ENCODE measurements at regions not wholly inside any gene's neighbourhood (a gene's known extent, or its start where the extent isn't known, plus 50 kb on each side); places are given as distances from the start of the nearest gene placed in this dataset.

DNA sequence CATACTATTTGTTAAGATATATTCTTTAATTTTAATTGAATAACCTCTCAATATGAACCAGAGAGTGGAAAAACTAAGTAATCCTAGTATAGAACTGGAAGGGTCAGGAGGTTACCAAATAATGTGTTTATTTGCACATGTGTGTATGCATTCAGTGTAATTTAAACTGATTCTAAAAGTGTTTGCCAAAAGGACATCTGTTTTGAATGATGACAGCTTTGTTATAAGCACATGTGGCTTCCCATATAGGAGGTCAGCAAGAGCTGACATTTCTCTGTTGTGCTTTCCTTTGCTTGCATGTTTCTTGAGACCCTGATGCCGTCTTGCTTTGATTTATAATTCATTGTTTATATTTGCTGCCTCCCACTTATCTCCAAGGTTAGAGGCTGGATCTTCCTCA lies 383.4 kb downstream of the BRINP1 start:
- no peak overlapping the region for H3K4me3 ChIP-seq (ENCODE audit: insufficient read depth, low read depth, low read length)
- H4K20me1 ChIP-seq (ENCODE audit: insufficient read depth, low read length): no peaks in the 10 kb centered on the region
- no peak overlapping the region for H3K27ac Mint-ChIP-seq (ENCODE audit: unreplicated experiment)
- no peak overlapping the region for H3K27ac ChIP-seq (ENCODE audit: low read depth, low read length)
- TF ChIP-seq, protein P1, sequence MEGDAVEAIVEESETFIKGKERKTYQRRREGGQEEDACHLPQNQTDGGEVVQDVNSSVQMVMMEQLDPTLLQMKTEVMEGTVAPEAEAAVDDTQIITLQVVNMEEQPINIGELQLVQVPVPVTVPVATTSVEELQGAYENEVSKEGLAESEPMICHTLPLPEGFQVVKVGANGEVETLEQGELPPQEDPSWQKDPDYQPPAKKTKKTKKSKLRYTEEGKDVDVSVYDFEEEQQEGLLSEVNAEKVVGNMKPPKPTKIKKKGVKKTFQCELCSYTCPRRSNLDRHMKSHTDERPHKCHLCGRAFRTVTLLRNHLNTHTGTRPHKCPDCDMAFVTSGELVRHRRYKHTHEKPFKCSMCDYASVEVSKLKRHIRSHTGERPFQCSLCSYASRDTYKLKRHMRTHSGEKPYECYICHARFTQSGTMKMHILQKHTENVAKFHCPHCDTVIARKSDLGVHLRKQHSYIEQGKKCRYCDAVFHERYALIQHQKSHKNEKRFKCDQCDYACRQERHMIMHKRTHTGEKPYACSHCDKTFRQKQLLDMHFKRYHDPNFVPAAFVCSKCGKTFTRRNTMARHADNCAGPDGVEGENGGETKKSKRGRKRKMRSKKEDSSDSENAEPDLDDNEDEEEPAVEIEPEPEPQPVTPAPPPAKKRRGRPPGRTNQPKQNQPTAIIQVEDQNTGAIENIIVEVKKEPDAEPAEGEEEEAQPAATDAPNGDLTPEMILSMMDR (IDR thresholded peaks at IDR 0.05; ENCODE audit: insufficient read depth, low read depth, low read length): no peak
- H3K36me3 ChIP-seq (ENCODE audit: insufficient read depth, low read length): no peaks in the 10 kb centered on the region
- no peaks in the 10 kb centered on the region for H3K9me3 Mint-ChIP-seq (ENCODE audit: unreplicated experiment)
- no peaks in the 10 kb centered on the region for H3K27me3 ChIP-seq (ENCODE audit: insufficient read depth, low read length)
- FAIRE-seq (no peak), DNase-seq (ENCODE audit: low read depth) (no peak)
- H3K9ac ChIP-seq (ENCODE audit: low read length): no peak overlapping the region
- H3K4me1 Mint-ChIP-seq (ENCODE audit: low read depth, unreplicated experiment): peaks cover 3% of the 10 kb centered on the region
- H3K79me2 ChIP-seq (ENCODE audit: insufficient read depth, low read length): no peaks in the 10 kb centered on the region
- H3K27me3 Mint-ChIP-seq (ENCODE audit: low read depth, unreplicated experiment): no peaks in the 10 kb centered on the region
- no peak overlapping the region for H3K4me2 ChIP-seq (ENCODE audit: low read length)
- no peaks in the 10 kb centered on the region for H3K36me3 Mint-ChIP-seq (ENCODE audit: low read depth, unreplicated experiment)
- no peak overlapping the region for H2AFZ ChIP-seq (ENCODE audit: low read depth, low read length)
- no peaks in the 10 kb centered on the region for H3K4me1 ChIP-seq (ENCODE audit: insufficient read depth, low read length)
- H3K4me3 Mint-ChIP-seq (ENCODE audit: unreplicated experiment): no peak overlapping the region
- no peaks in the 10 kb centered on the region for H3K9me3 ChIP-seq (ENCODE audit: insufficient read depth, low read depth, low read length)

DNA sequence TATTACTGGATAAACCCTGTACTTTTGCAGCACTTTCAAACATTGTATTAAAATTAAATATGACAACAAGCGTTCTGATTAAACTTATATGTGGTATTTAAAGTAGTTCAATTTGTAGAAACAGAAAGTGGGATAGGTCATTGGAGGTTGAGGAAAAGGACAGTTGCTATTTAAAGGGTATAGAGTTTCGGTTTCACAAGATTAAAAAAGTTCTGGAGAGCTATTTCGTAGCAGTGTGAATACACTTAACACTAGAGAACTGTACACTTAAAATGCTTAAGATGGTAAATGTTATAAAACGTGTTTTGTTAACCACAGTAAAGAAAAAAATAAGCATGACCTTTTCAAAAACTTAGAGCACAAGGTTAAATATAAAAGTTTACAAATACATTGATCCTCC lies 382.1 kb downstream of the BRINP1 start:
- no peak for FAIRE-seq
- no peaks in the 10 kb centered on the region for H3K9me3 Mint-ChIP-seq (ENCODE audit: unreplicated experiment)

DNA sequence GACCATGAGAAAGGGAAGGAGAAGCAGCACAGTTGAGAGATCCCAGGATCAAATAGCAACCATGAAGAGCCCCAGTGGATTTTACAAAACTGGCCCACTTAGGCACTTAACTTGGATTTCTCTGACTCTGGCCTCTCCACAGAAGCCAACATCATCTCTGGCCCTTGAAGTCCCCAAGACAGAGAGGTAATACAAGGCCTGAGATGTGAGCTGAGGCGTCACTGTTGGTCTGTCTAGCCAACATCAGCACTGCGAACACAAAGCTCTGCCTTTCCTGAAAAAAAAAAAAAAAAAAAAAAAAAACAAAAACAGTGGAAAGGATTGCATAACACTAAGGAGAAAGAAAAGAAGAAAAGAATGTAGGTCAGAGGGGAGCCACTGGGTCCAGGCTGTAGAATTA lies 378.3 kb downstream of the BRINP1 start:
- Histone ChIP-seq H2AFZ (ENCODE audit: low read depth, low read length) (no peak overlapping the region), H3K9ac (ENCODE audit: low read length) (no peak overlapping the region), H3K4me1 (ENCODE audit: insufficient read depth, low read length) (no peaks in the 10 kb centered on the region), H3K4me3 (ENCODE audit: insufficient read depth, low read depth, low read length) (no peak overlapping the region), H3K9me3 (ENCODE audit: insufficient read depth, low read depth, low read length) (no peaks in the 10 kb centered on the region), H3K4me2 (ENCODE audit: low read length) (no peak overlapping the region), H3K79me2 (ENCODE audit: insufficient read depth, low read length) (no peaks in the 10 kb centered on the region), H3K27ac (ENCODE audit: low read depth, low read length) (no peak overlapping the region), H4K20me1 (ENCODE audit: insufficient read depth, low read length) (no peaks in the 10 kb centered on the region), H3K36me3 (ENCODE audit: insufficient read depth, low read length) (no peaks in the 10 kb centered on the region), H3K27me3 (ENCODE audit: insufficient read depth, low read length) (no peaks in the 10 kb centered on the region)
- TF ChIP-seq EZH2 (IDR thresholded peaks at IDR 0.05; ENCODE audit: insufficient read depth, low read length): no peak
- TF ChIP-seq, protein P1 (IDR thresholded peaks at IDR 0.05; ENCODE audit: insufficient read depth, low read depth, low read length): no peak
- H3K36me3 Mint-ChIP-seq (ENCODE audit: low read depth, unreplicated experiment): no peaks in the 10 kb centered on the region
- H3K4me3 Mint-ChIP-seq (ENCODE audit: unreplicated experiment): no peak overlapping the region
- peaks cover 6% of the 10 kb centered on the region for H3K4me1 Mint-ChIP-seq (ENCODE audit: low read depth, unreplicated experiment)
- no peaks in the 10 kb centered on the region for H3K27me3 Mint-ChIP-seq (ENCODE audit: low read depth, unreplicated experiment)
- H3K27ac Mint-ChIP-seq (ENCODE audit: unreplicated experiment): no peak overlapping the region
- DNase-seq (ENCODE audit: low read depth): no peak
- FAIRE-seq: no peak
- no peaks in the 10 kb centered on the region for H3K9me3 Mint-ChIP-seq (ENCODE audit: unreplicated experiment)

More for the DNA sequence above, 382.1 kb downstream of the BRINP1 start:
- Histone ChIP-seq H3K4me3 (ENCODE audit: insufficient read depth, low read depth, low read length) (no peak overlapping the region), H3K4me1 (ENCODE audit: insufficient read depth, low read length) (no peaks in the 10 kb centered on the region), H3K36me3 (ENCODE audit: insufficient read depth, low read length) (no peaks in the 10 kb centered on the region), H3K27ac (ENCODE audit: low read depth, low read length) (no peak overlapping the region), H3K4me2 (ENCODE audit: low read length) (no peak overlapping the region), H3K27me3 (ENCODE audit: insufficient read depth, low read length) (no peaks in the 10 kb centered on the region), H3K9me3 (ENCODE audit: insufficient read depth, low read depth, low read length) (no peaks in the 10 kb centered on the region), H3K9ac (ENCODE audit: low read length) (no peak overlapping the region), H3K79me2 (ENCODE audit: insufficient read depth, low read length) (no peaks in the 10 kb centered on the region), H2AFZ (ENCODE audit: low read depth, low read length) (no peak overlapping the region), H4K20me1 (ENCODE audit: insufficient read depth, low read length) (no peaks in the 10 kb centered on the region)
- no peak overlapping the region for H3K27ac Mint-ChIP-seq (ENCODE audit: unreplicated experiment)
- no peaks in the 10 kb centered on the region for H3K36me3 Mint-ChIP-seq (ENCODE audit: low read depth, unreplicated experiment)
- H3K27me3 Mint-ChIP-seq (ENCODE audit: low read depth, unreplicated experiment): no peaks in the 10 kb centered on the region
- H3K4me3 Mint-ChIP-seq (ENCODE audit: unreplicated experiment): no peak overlapping the region
- no peak for DNase-seq (ENCODE audit: low read depth)
- H3K4me1 Mint-ChIP-seq (ENCODE audit: low read depth, unreplicated experiment): peaks cover 4% of the 10 kb centered on the region
- TF ChIP-seq, protein P1 (IDR thresholded peaks at IDR 0.05; ENCODE audit: insufficient read depth, low read depth, low read length): no peak
- TF ChIP-seq EZH2 (IDR thresholded peaks at IDR 0.05; ENCODE audit: insufficient read depth, low read length): no peak

Data from astrocyte (in vitro differentiated cells and primary cell).